GM23338 (cell line): ENCODE measurements at regions not wholly inside any gene's neighbourhood (a gene's known extent, or its start where the extent isn't known, plus 50 kb on each side); places are given as distances from the start of the nearest gene placed in this dataset.
A peak's percentile ranks its signal among the peaks of the same experiment; 100 is the strongest.
"Not testable (repeated sequence)": the region's sequence is repeated elsewhere in the genome, so short reads cannot be mapped to it uniquely, and the experiment has no call there.

Experiments
- ATAC-seq: fragments of 200-7000 bp; cut with Tn5 transposase; 3 replicates; pipeline ENCODE4 v1.9.1; 2020
- DNase-seq: peaks from one replicate; pipeline ENCODE4 v3.0.0-alpha.2; 2015; ENCODE audit warnings: low spot score
- H2AFZ ChIP-seq: fragments of 200-600 bp; sonication (generic); 2 replicates; pipeline ENCODE4 v1.8.0; 2016; ENCODE audit warnings: antibody characterized with exemption, mild to moderate bottlenecking, moderate library complexity
- H3F3A ChIP-seq: fragments of 200-600 bp; sonication (generic); replicated peaks from 2 replicates; pipeline ENCODE4 v1.8.0; 2017; ENCODE audit warnings: antibody characterized with exemption, mixed run types, low read depth
- H3K27ac ChIP-seq: fragments of 200-600 bp; sonication (generic); 2 replicates; pipeline ENCODE4 v1.6.1; 2016; ENCODE audit warnings: low read depth
- H3K27me3 ChIP-seq: fragments of 200-600 bp; sonication (generic); 2 replicates; pipeline ENCODE4 v1.8.0; 2016; ENCODE audit warnings: mild to moderate bottlenecking, mixed run types, moderate library complexity; ENCODE audit not compliant: insufficient read depth
- H3K36me3 ChIP-seq: fragments of 200-600 bp; sonication (generic); 2 replicates; pipeline ENCODE4 v1.8.0; 2016; ENCODE audit warnings: mild to moderate bottlenecking; ENCODE audit not compliant: insufficient read depth
- H3K4me1 ChIP-seq: fragments of 200-600 bp; sonication (generic); 2 replicates; pipeline ENCODE4 v1.8.0; 2016; ENCODE audit warnings: mild to moderate bottlenecking, moderate library complexity; ENCODE audit not compliant: insufficient read depth
- H3K4me2 ChIP-seq: fragments of 200-600 bp; sonication (generic); 2 replicates; pipeline ENCODE4 v1.7.1; 2017; ENCODE audit warnings: mixed run types
- H3K4me3 ChIP-seq: fragments of 200-600 bp; sonication (generic); 2 replicates; pipeline ENCODE4 v1.6.1; 2016; ENCODE audit warnings: mixed run types
- H3K79me2 ChIP-seq: fragments of 200-600 bp; sonication (generic); replicated peaks from 2 replicates; pipeline ENCODE4 v1.8.0; 2017; ENCODE audit warnings: mild to moderate bottlenecking; ENCODE audit not compliant: insufficient read depth
- H3K9me2 ChIP-seq: fragments of 200-600 bp; sonication (generic); 2 replicates; pipeline ENCODE4 v1.8.0; 2017; ENCODE audit not compliant: insufficient read depth
- H4K20me1 ChIP-seq: fragments of 200-600 bp; sonication (generic); replicated peaks from 2 replicates; pipeline ENCODE4 v1.8.0; 2017; ENCODE audit warnings: mild to moderate bottlenecking; ENCODE audit not compliant: insufficient read depth
- H3K27ac Mint-ChIP-seq: 2 replicates; pipeline ENCODE4 v1.8.0; 2020; ENCODE audit warnings: inconsistent platforms, mild to moderate bottlenecking, moderate library complexity, mixed read lengths
- H3K27me3 Mint-ChIP-seq: 3 replicates; pipeline ENCODE4 v1.8.0; 2022; ENCODE audit warnings: low read depth, mild to moderate bottlenecking, moderate library complexity, mixed read lengths, inconsistent platforms; ENCODE audit not compliant: insufficient read depth, poor library complexity
- H3K36me3 Mint-ChIP-seq: 3 replicates; pipeline ENCODE4 v1.8.0; 2021; ENCODE audit warnings: low read depth, mild to moderate bottlenecking, inconsistent platforms, moderate library complexity, mixed read lengths
- H3K4me1 Mint-ChIP-seq: 3 replicates; pipeline ENCODE4 v1.8.0; 2020; ENCODE audit warnings: mild to moderate bottlenecking, inconsistent platforms, mixed read lengths
- H3K4me3 Mint-ChIP-seq: 3 replicates; pipeline ENCODE4 v1.8.0; 2021; ENCODE audit warnings: moderate library complexity, mild to moderate bottlenecking, inconsistent platforms, mixed read lengths
- H3K9me3 Mint-ChIP-seq: 3 replicates; pipeline ENCODE4 v1.8.0; 2020; ENCODE audit warnings: moderate library complexity, mild to moderate bottlenecking, inconsistent platforms, mixed read lengths
- EZH2 ChIP-seq: fragments of 200-600 bp; sonication (generic); IDR thresholded peaks from one replicate; pipeline ENCODE4 v1.8.0; 2017; ENCODE audit warnings: antibody characterized with exemption, mild to moderate bottlenecking, low read depth; ENCODE audit not compliant: unreplicated experiment
- EZH2phosphoT487 ChIP-seq: fragments of 200-600 bp; sonication (generic); IDR thresholded peaks from one replicate; pipeline ENCODE4 v1.8.1; 2018; ENCODE audit warnings: antibody characterized with exemption; ENCODE audit not compliant: unreplicated experiment
- JUNB ChIP-seq: IDR thresholded peaks from one replicate; pipeline ENCODE4 v1.6.1; 2016; ENCODE audit warnings: antibody characterized with exemption; ENCODE audit not compliant: unreplicated experiment
- NANOG ChIP-seq: IDR thresholded peaks from 2 replicates; pipeline ENCODE4 v1.6.1; 2016; ENCODE audit warnings: antibody characterized with exemption, borderline replicate concordance
- POLR2AphosphoS5 ChIP-seq: IDR thresholded peaks from 2 replicates; pipeline ENCODE4 v1.6.1; 2016; ENCODE audit warnings: antibody characterized with exemption, low read depth
- STAT1 ChIP-seq: IDR thresholded peaks from one replicate; pipeline ENCODE4 v1.6.1; 2016; ENCODE audit warnings: antibody characterized with exemption; ENCODE audit not compliant: unreplicated experiment
- ZNF114 ChIP-seq: fragments of 250-450 bp; sonication (Bioruptor Pico); IDR thresholded peaks from 2 replicates; pipeline ENCODE4 v1.5.0; 2020; ENCODE audit warnings: mild to moderate bottlenecking, moderate library complexity
- TF ChIP-seq, protein P1 (sequence below): IDR thresholded peaks from 2 replicates; pipeline ENCODE4 v1.6.1; 2016; ENCODE audit warnings: antibody characterized with exemption
- TF ChIP-seq, protein P2 (sequence below): IDR thresholded peaks from one replicate; pipeline ENCODE4 v1.6.1; 2018; ENCODE audit warnings: antibody characterized with exemption; ENCODE audit not compliant: unreplicated experiment

DNA sequence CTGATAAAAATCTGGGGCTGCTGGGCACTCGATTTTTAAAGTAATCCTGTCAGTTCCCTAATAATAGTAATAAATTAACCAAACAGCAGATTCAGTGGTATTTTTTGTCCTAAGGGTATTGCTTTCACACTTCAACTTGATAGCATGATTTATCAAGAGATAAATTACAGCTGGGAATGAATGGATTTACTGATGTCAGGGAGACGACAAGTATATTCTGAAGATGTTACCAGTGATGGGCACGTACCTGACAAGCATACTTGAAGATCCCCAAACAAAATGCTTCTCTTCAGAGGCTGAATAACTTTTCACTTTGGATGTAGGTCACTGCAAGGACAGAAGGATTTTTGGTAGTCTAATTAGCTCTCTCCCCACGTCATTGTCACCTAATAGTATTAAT lies 82.0 kb downstream of the OLFM4 start:
- H3K9me2 ChIP-seq, result no peaks in the 10 kb centered on the region
- H3K27me3 ChIP-seq, result no peaks in the 10 kb centered on the region
- Mint-ChIP-seq H3K4me3 (no peak overlapping the region), H3K27ac (no peak overlapping the region), H3K27me3 (no peaks in the 10 kb centered on the region), H3K4me1 (peaks cover 2% of the 10 kb centered on the region; the same call in 2 of the 3 replicates), H3K36me3 (no peaks in the 10 kb centered on the region), H3K9me3 (no peaks in the 10 kb centered on the region)
- H3K79me2 ChIP-seq, result no peaks in the 10 kb centered on the region
- H3K4me2 ChIP-seq, result no peak overlapping the region
- H3K4me1 ChIP-seq, result no peaks in the 10 kb centered on the region
- no peaks in the 10 kb centered on the region for H4K20me1 ChIP-seq
- H3K27ac ChIP-seq, result no peak overlapping the region
- TF ChIP-seq JUNB, result no peak
- TF ChIP-seq NANOG, result no peak
- TF ChIP-seq, protein P1, sequence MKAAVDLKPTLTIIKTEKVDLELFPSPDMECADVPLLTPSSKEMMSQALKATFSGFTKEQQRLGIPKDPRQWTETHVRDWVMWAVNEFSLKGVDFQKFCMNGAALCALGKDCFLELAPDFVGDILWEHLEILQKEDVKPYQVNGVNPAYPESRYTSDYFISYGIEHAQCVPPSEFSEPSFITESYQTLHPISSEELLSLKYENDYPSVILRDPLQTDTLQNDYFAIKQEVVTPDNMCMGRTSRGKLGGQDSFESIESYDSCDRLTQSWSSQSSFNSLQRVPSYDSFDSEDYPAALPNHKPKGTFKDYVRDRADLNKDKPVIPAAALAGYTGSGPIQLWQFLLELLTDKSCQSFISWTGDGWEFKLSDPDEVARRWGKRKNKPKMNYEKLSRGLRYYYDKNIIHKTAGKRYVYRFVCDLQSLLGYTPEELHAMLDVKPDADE, result no peak
- no peak for TF ChIP-seq ZNF114
- no peak for TF ChIP-seq EZH2phosphoT487
- TF ChIP-seq STAT1, result no peak
- TF ChIP-seq POLR2AphosphoS5, result no peak
- TF ChIP-seq, protein P2, sequence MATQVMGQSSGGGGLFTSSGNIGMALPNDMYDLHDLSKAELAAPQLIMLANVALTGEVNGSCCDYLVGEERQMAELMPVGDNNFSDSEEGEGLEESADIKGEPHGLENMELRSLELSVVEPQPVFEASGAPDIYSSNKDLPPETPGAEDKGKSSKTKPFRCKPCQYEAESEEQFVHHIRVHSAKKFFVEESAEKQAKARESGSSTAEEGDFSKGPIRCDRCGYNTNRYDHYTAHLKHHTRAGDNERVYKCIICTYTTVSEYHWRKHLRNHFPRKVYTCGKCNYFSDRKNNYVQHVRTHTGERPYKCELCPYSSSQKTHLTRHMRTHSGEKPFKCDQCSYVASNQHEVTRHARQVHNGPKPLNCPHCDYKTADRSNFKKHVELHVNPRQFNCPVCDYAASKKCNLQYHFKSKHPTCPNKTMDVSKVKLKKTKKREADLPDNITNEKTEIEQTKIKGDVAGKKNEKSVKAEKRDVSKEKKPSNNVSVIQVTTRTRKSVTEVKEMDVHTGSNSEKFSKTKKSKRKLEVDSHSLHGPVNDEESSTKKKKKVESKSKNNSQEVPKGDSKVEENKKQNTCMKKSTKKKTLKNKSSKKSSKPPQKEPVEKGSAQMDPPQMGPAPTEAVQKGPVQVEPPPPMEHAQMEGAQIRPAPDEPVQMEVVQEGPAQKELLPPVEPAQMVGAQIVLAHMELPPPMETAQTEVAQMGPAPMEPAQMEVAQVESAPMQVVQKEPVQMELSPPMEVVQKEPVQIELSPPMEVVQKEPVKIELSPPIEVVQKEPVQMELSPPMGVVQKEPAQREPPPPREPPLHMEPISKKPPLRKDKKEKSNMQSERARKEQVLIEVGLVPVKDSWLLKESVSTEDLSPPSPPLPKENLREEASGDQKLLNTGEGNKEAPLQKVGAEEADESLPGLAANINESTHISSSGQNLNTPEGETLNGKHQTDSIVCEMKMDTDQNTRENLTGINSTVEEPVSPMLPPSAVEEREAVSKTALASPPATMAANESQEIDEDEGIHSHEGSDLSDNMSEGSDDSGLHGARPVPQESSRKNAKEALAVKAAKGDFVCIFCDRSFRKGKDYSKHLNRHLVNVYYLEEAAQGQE, result no peak
- TF ChIP-seq EZH2, result no peak
- no peak overlapping the region for H3K4me3 ChIP-seq
- H3K36me3 ChIP-seq, result no peaks in the 10 kb centered on the region
- DNase-seq (no peak), ATAC-seq (no peak)
- H3F3A ChIP-seq, result no peaks in the 10 kb centered on the region
- H2AFZ ChIP-seq, result no peak overlapping the region

DNA sequence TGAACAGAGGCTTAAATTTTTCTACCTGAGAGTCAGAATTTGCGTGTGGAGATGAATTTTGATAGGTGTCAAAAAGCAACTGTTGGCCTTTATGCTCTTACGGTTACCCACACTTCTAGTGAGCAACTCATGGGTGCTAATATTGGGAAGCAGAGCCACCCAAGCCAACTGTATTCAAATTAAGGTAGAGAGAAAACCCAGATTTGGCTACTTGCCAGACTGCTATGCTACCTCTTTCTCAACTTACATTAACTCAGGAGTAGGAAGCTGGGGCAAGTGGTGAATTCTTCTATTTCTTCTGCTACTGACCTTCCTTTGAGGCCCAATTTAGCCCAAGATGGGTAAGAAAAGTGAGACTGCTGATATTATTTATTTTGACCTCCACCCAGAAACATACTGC lies 83.9 kb downstream of the OLFM4 start:
- Histone ChIP-seq H4K20me1 (no peaks in the 10 kb centered on the region), H3F3A (no peaks in the 10 kb centered on the region), H3K79me2 (no peaks in the 10 kb centered on the region), H3K4me3 (no peak overlapping the region), H3K27ac (no peak overlapping the region), H3K27me3 (no peaks in the 10 kb centered on the region), H3K4me2 (no peak overlapping the region), H3K4me1 (no peaks in the 10 kb centered on the region), H2AFZ (peak overlapping the region; percentile 66; the same call in 1 of the 2 replicates), H3K36me3 (no peaks in the 10 kb centered on the region), H3K9me2 (no peaks in the 10 kb centered on the region)
- TF ChIP-seq EZH2, result no peak
- Mint-ChIP-seq H3K4me3 (no peak overlapping the region), H3K9me3 (peaks cover 8% of the 10 kb centered on the region; the same call in 2 of the 3 replicates), H3K36me3 (peaks cover 5% of the 10 kb centered on the region; the same call in 1 of the 3 replicates), H3K27me3 (no peaks in the 10 kb centered on the region), H3K27ac (no peak overlapping the region), H3K4me1 (peaks cover 2% of the 10 kb centered on the region; the same call in 2 of the 3 replicates)
- DNase-seq (no peak), ATAC-seq (no peak)

DNA sequence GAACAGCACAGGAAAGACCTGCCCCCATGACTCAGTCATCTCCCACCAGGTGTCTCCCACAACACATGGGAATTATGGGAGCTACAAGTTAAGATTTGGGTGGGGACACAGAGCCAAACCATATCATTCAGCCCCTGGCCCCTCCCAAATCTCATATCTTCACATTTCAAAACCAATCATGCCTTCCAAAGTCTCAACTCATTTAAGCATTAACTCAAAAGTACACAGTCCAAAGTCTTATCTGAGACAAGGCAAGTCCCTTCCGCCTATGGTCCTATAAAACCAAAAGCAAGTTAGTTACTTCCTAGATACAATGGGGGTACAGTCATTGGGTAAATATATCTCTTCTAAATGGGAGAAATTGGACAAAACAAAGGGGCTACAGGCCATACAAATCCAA lies 88.4 kb downstream of the OLFM4 start:
- not testable (repeated sequence) for H3K79me2 ChIP-seq, H3K27me3 Mint-ChIP-seq, H3K9me2 ChIP-seq, H3K4me3 ChIP-seq, DNase-seq, ATAC-seq, H3K27me3 ChIP-seq, H3K4me3 Mint-ChIP-seq, H3K27ac Mint-ChIP-seq, H2AFZ ChIP-seq, H3F3A ChIP-seq, H3K27ac ChIP-seq, H3K36me3 ChIP-seq, H3K4me2 ChIP-seq, H4K20me1 ChIP-seq
- H3K4me1 ChIP-seq, result peaks cover 18% of the 10 kb centered on the region
- Mint-ChIP-seq H3K36me3 (peaks cover 18% of the 10 kb centered on the region), H3K9me3 (peaks cover 24% of the 10 kb centered on the region), H3K4me1 (peaks cover 19% of the 10 kb centered on the region)
